Right lobe of liver (tissue), 4 donors: ENCODE measurements at regions not wholly inside any gene's neighbourhood (a gene's known extent, or its start where the extent isn't known, plus 50 kb on each side); places are given as distances from the start of the nearest gene placed in this dataset.

Experiments used
- POLR2A ChIP-seq: fragments of 450-650 bp; IDR thresholded peaks from one replicate; pipeline ENCODE4 v1.6.1; 2017; ENCODE audit warnings: antibody characterized with exemption, mild to moderate bottlenecking
- TF ChIP-seq, protein P1 (sequence below), 4 donors: fragments of 200-600 bp in 3 of 4; fragments of 450-650 bp in 1 of 4; IDR thresholded peaks; one replicate each; pipeline versions ENCODE4 v1.5.1 to v1.8.0; 2016 to 2022; ENCODE audit warnings: antibody characterized with exemption in 4 of 4, mild to moderate bottlenecking in 2 of 4
- donor health status: DM: no; HTN: no; CAD: no.
- donor health status: DM: no; HTN: no; CAD: no.
- donor health status: DM: no; HTN: yes; CAD: no.

DNA sequence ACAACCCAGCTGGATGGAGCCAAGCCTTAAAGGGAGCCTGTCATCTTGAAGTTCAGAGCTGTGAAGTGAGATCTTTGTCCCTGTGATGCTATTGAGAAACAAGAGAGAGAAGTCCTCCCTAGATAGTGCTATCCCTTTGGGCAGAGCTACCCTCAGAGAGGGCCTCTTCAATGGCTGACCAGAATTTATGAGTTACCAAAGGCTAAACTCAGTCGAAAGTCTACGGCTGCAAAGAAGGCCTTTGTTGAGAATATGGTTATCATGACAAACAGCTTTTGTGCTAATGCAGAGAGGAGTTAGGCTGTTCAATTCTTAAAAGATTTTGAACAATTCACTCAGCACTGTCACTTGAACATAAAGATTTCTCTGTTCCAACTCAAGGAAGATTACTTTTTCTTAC is 65.9 kb upstream of the C3orf80 start:
- TF ChIP-seq, protein P1, sequence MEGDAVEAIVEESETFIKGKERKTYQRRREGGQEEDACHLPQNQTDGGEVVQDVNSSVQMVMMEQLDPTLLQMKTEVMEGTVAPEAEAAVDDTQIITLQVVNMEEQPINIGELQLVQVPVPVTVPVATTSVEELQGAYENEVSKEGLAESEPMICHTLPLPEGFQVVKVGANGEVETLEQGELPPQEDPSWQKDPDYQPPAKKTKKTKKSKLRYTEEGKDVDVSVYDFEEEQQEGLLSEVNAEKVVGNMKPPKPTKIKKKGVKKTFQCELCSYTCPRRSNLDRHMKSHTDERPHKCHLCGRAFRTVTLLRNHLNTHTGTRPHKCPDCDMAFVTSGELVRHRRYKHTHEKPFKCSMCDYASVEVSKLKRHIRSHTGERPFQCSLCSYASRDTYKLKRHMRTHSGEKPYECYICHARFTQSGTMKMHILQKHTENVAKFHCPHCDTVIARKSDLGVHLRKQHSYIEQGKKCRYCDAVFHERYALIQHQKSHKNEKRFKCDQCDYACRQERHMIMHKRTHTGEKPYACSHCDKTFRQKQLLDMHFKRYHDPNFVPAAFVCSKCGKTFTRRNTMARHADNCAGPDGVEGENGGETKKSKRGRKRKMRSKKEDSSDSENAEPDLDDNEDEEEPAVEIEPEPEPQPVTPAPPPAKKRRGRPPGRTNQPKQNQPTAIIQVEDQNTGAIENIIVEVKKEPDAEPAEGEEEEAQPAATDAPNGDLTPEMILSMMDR (IDR thresholded peaks at IDR 0.05), result no peak
- TF ChIP-seq POLR2A, result no peak
